GM12873 (cell line): ENCODE measurements at regions not wholly inside any gene's neighbourhood (a gene's known extent, or its start where the extent isn't known, plus 50 kb on each side); places are given as distances from the start of the nearest gene placed in this dataset.

Experiments
- CTCF ChIP-seq: IDR thresholded peaks from 2 replicates; pipeline ENCODE4 v1.5.1; 2012; ENCODE audit warnings: low read depth, mild to moderate bottlenecking, moderate library complexity, low read length, control low read depth; ENCODE audit not compliant: insufficient read depth; ENCODE audit errors: missing control alignments

- TF ChIP-seq CTCF = no peak
These were observed 77.2 kb upstream of the RASGRF1 start for GRCh38 chr15:79167776-79168175.

DNA sequence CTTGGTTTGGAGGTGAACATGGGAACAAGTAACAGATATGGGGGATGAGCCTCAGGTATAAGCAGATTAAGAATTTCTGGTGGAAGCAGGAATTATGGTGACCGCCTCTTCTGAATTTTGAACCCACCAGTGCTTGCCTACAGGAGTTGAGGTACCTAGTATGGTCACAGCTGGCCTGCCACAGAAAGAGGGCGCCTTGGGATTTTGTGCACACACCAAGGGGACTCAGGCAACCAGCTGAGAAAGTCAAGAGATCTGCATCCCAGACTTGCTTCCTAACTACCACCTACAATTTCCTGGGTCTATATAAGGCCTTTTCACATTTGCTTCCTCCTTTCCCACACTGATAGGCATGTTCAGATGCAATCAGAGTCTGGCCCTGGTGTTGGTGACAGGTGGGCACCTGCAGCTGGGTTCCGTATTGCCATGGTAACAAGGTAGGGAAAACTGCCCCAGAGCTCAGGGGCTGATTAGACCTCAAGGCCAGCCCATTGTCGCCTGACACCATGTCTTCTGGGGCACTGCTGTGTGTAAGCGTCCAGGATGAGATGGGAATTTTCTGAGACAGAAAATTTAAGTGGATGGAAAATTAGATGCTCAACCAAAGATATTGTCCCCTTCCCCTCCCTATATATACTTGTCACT lies 75.9 kb upstream of the RASGRF1 start:
- no peak for TF ChIP-seq CTCF

DNA sequence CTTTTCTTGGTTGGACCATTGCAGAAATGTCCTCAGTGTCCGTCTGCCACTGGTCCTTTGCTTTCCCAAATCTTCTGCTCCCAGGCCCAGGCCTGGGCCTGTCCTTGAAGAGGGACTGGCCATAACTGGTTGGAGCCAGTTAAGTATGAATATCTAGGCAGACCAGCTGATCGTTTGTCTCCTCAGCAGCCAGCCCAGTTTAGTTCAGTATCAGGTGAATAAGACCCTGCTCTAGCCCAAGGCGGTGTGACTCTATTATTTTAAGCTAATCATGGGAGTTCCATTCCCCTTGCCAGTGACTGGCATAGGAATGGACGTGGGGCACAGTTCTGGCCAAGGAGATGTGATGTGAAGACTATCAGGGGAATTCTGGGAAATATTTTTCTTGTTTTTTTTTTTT lies 73.9 kb upstream of the RASGRF1 start:
- TF ChIP-seq CTCF = no peak

DNA sequence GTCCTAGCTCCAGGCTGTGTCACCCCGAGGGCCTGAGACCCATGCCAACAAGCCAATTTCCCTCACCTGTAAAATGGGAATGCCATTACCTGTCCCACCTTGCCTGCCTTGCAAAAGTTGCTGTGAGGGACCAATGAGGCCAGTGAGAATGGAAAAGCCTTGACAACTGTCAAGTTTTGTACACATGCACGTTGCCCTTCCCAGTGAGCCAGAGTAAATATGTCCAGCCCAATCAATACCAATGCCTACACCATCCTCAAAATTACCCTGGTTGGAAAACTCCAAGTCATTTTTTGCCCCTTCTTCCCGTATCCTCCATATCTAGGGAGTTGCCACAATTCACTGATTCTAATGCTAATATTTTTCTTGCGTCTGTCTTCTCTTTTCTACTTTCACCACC lies 73.5 kb upstream of the RASGRF1 start:
- TF ChIP-seq CTCF = no peak

DNA sequence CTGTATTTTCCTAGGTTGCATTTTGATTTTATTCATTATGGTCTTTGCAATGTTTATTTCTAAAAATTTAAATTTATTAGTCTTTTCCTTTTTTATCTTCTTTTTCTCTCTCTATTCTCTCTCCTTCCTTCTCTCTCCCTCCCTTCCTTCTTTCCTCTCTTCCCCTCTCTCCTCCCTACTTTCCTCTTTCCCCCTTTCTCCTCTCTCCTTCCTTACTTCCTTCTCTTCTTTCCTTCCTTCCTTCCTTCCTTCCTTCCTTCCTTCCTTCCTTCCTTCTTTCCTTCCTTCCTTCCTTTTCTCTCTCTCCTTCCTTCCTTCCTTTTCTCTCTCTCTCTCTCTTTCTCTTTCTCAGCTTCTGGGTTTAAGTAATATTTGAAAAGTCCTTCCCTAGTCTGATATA lies 72.8 kb upstream of the RASGRF1 start:
- TF ChIP-seq CTCF = no peak

DNA sequence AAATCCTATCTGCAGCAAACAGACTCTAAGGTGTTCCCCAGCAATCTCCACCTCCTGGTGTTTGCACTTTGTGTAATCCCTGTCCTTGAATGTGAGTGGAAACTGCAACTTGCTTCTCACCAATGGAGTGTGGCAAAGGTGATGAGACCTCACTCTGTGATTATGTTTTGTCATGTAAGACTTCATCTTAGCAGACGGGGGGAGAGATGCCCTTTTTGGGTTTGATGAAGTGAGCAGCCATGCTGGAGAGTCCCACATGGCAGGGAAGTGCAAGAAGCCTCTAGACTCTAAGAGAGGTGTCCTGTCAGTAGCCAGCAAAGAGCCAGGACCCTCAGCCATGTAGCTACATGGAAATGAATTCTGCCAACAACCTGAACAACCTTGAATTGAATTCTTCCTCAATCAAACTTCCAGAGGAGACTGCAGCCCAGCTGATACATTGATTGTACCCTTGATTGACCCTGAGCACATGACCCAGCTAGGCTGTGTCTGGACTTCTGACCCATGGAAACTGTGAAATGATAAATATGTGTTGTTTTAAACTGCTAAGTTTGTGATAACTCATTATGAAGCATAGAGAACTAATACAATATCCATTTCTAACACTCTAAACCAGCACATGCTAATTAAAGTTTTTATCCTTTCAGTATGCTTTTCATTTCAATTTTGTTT lies 71.4 kb upstream of the RASGRF1 start:
- no peak for TF ChIP-seq CTCF

DNA sequence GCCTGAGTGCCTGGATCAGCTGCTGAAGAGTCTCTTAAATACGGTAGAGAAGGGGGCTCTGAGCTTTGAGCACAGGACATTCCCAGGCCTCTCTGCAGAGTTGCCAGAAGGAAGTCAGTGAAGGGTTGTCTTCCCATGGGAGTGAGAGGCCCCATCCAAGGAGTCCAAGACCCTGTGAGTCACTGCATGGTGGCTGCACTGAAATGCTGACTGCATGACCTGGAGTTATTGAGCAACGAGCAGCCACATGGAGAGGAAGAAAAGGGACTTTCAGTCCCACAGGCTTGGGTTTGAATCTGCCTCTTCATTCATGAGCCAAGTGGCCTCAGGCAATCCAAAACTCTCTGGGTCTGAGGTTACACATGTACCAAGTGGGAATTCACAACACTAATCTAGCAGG lies 69.6 kb upstream of the RASGRF1 start:
- no peak for TF ChIP-seq CTCF
